ENCODE measurements at regions not wholly inside any gene's neighbourhood (a gene's known extent, or its start where the extent isn't known, plus 50 kb on each side); places are given as distances from the start of the nearest gene placed in this dataset.

DNA sequence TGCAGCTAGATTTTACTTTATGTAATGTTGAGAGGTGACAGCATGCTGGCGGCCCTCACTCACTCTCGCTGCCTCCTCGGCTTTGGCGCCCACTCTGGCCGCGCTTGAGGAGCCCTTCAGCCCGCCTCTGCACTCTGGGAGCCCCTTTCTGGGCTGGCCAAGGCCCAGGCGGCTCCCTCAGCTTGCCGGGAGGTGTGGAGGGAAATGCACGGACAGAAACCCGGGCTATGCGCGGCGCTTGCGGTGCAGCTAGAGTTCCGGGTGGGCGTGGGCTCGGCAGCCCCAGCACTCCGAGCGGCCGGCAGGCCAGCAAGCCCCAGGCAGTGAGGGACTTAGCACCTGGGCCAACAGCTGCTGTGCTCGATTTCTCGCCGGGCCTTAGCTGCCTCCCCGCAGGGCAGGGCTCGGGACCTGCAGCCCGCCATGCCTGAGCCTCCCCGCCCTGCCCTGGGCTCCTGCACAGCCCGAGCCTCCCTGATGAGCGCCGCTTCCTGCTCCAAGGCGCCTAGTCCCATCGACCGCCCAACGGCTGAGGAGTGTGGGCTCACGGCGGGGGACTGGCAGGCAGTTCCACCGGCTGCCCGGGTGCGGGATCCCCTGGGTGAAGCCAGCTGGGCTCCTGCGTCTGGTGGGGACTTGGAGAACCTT is 128.7 kb downstream of the GASK1B start:
- no peak for TF ChIP-seq EP300 (IDR thresholded peaks at IDR 0.05)
- TF ChIP-seq POLR2A (IDR thresholded peaks at IDR 0.05), result no peak
- TF ChIP-seq, protein P1, sequence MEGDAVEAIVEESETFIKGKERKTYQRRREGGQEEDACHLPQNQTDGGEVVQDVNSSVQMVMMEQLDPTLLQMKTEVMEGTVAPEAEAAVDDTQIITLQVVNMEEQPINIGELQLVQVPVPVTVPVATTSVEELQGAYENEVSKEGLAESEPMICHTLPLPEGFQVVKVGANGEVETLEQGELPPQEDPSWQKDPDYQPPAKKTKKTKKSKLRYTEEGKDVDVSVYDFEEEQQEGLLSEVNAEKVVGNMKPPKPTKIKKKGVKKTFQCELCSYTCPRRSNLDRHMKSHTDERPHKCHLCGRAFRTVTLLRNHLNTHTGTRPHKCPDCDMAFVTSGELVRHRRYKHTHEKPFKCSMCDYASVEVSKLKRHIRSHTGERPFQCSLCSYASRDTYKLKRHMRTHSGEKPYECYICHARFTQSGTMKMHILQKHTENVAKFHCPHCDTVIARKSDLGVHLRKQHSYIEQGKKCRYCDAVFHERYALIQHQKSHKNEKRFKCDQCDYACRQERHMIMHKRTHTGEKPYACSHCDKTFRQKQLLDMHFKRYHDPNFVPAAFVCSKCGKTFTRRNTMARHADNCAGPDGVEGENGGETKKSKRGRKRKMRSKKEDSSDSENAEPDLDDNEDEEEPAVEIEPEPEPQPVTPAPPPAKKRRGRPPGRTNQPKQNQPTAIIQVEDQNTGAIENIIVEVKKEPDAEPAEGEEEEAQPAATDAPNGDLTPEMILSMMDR (IDR thresholded peaks at IDR 0.05), result no peak

DNA sequence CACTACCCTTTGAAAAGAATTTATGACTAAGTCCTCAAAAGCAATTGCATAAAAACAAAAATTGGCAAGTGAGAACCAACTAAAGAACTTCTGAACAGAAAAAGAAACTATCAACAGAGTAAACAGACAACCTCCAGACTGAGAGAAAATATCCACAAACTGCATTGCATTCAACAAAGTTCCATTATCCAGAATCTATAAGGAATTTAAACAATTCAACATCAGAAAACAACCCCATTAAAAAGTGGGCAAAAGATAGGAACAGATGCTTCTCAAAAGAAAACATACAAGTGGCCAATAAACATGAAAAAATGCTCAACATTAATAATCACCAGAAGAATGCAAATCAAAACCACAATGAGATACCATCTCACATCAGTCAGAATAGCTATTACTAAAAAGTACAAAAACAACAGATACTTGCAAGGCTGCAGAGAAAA is 130.2 kb downstream of the GASK1B start:
- no peak overlapping the region for H3K4me3 ChIP-seq
- peak overlapping the region in 2 of 4 donors; percentile 52 to 64 for H3K27ac ChIP-seq
- no peaks in the 10 kb centered on the region for H3K27me3 ChIP-seq
- H3K9me3 ChIP-seq, result peaks cover 0 to 20% (median 2%) of the 10 kb centered on the region in 4 donors
- no peak for TF ChIP-seq EP300 (IDR thresholded peaks at IDR 0.05)
- no peak for TF ChIP-seq POLR2A (IDR thresholded peaks at IDR 0.05)
- no peaks in the 10 kb centered on the region for H3K36me3 ChIP-seq
- DNase-seq (ENCODE audit: low spot score in 2 of 2), result no peak
- H3K4me1 ChIP-seq, result peaks cover 0 to 33% (median 2%) of the 10 kb centered on the region in 4 donors

More for the DNA sequence above, 128.7 kb downstream of the GASK1B start:
- H3K9me3 ChIP-seq, result peaks cover 0 to 11% (median 0%) of the 10 kb centered on the region in 4 donors
- no peak overlapping the region for H3K27ac ChIP-seq
- DNase-seq (ENCODE audit: low spot score in 2 of 2), result no peak
- no peaks in the 10 kb centered on the region for H3K36me3 ChIP-seq
- WGBS, 2 donors, result 97 to 98% methylated on average over 28 to 41 of the region's 41 CpGs
- H3K4me1 ChIP-seq, result peaks cover 0 to 33% (median 2%) of the 10 kb centered on the region in 4 donors
- H3K4me3 ChIP-seq, result no peak overlapping the region
- H3K27me3 ChIP-seq, result no peaks in the 10 kb centered on the region

DNA sequence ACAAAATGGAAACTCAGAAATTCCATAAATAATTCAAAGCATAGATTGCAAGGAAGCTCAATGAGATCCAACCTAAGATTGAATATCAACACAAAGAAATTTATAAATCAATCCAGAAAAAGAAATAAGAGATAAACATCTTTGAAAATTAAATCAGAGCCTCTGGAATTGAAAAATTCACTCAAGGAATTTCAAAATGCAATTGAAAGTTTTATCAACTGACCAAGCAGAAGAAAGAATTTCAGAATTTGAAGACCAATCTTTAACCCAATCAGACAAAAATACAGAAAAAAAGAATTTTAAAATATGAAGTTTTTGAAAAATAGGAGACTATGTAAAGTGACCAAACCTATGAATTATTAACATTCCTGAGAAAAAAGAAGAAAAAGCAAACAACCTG is 134.1 kb downstream of the GASK1B start:
- H3K27ac ChIP-seq, result no peak overlapping the region
- no peaks in the 10 kb centered on the region for H3K27me3 ChIP-seq
- TF ChIP-seq EP300 (IDR thresholded peaks at IDR 0.05) (no peak), POLR2A (IDR thresholded peaks at IDR 0.05) (no peak)
- TF ChIP-seq, protein P1 (IDR thresholded peaks at IDR 0.05), result no peak
- H3K9me3 ChIP-seq, result peaks cover 0 to 14% (median 2%) of the 10 kb centered on the region in 4 donors
- H3K4me3 ChIP-seq, result no peak overlapping the region
- H3K36me3 ChIP-seq, result no peaks in the 10 kb centered on the region
- DNase-seq (ENCODE audit: low spot score in 2 of 2), result no peak
- H3K4me1 ChIP-seq, result peaks cover 0 to 17% (median 2%) of the 10 kb centered on the region in 4 donors

DNA sequence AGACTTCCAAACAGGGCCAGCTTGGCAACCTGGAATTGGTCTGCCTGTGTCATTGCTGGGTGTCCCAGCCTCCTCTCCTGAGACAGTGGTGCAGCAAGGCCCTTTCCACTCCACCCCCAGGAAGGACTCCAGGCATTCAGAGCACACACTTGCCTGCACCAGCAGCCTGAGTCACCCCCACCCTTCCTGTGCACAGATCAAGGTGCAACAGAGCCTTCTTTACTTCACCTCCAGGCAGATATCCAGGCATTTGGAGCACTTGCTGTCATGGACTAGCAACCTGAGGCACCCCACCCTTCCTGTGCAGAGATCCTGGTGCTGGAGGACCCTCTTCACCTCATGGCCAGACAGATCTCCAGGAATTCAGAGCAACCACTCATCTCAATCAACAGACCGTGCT is 135.8 kb downstream of the GASK1B start:
- Histone ChIP-seq H3K36me3 (no peaks in the 10 kb centered on the region), H3K4me3 (no peak overlapping the region), H3K9me3 (peaks cover 0 to 14% (median 2%) of the 10 kb centered on the region in 4 donors), H3K27ac (no peak overlapping the region), H3K27me3 (no peaks in the 10 kb centered on the region), H3K4me1 (peaks cover 0 to 3% (median 0%) of the 10 kb centered on the region in 4 donors)
- no peak for DNase-seq (ENCODE audit: low spot score in 2 of 2)
- WGBS, 2 donors, result 78 to 88% methylated on average over 1 of the region's 1 CpG
- TF ChIP-seq EP300 (IDR thresholded peaks at IDR 0.05) (no peak), POLR2A (IDR thresholded peaks at IDR 0.05) (no peak)
- TF ChIP-seq, protein P1 (IDR thresholded peaks at IDR 0.05), result no peak

DNA sequence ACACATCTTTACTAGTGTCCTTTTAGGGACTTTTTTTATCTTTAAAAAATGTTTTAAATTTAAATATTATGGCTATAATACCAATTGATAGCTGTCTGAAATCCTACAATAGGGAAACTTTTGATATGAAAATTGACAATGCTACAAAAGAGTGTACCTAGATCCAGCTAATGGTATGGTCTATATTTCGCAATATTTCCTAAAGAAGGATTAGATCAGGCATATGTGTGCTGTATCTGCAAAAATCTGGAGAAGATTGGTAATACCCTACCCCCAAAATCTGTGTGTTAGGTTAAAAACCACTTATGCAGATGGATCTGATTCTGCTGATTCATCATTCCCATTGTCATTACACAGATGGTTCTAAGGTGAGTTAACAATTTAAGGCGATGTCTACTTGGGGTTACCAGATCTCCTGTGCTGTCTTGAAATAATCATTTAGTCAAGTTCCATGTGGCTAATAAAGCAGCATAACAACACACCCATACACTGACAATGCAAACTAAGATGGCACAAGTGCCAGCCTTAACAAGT is 137.1 kb downstream of the GASK1B start:
- Histone ChIP-seq H3K27ac (no peak overlapping the region), H3K36me3 (no peaks in the 10 kb centered on the region), H3K9me3 (peaks cover 0 to 14% (median 2%) of the 10 kb centered on the region in 4 donors), H3K4me1 (no peaks in the 10 kb centered on the region), H3K27me3 (no peaks in the 10 kb centered on the region), H3K4me3 (no peak overlapping the region)
- 92 to 97% methylated on average over 2 of the region's 2 CpGs for WGBS, 2 donors
- DNase-seq (ENCODE audit: low spot score in 2 of 2), result no peak
- no peak for TF ChIP-seq POLR2A (IDR thresholded peaks at IDR 0.05)
- no peak for TF ChIP-seq EP300 (IDR thresholded peaks at IDR 0.05)
- TF ChIP-seq, protein P1 (IDR thresholded peaks at IDR 0.05), result no peak

Measured in tibial nerve (tissue), 4 donors.